GM12865 (cell line): ENCODE measurements at regions not wholly inside any gene's neighbourhood (a gene's known extent, or its start where the extent isn't known, plus 50 kb on each side); places are given as distances from the start of the nearest gene placed in this dataset.

ENCODE experiments used
- DNase-seq: peaks from one replicate; pipeline ENCODE4 v3.0.0; 2010; ENCODE audit warnings: low read depth
- H3K4me3 ChIP-seq: 2 replicates; pipeline ENCODE4 v1.5.1; 2011; ENCODE audit warnings: mild to moderate bottlenecking, low read depth, low read length, control low read depth
- TF ChIP-seq, protein P1 (sequence below): IDR thresholded peaks from 2 replicates; pipeline ENCODE4 v1.5.1; 2011; ENCODE audit warnings: low read length, control low read depth, low read depth, inconsistent platforms; ENCODE audit not compliant: insufficient read depth; ENCODE audit errors: missing control alignments

- no peak overlapping the region for H3K4me3 ChIP-seq
- DNase-seq, result no peak
- TF ChIP-seq, protein P1, sequence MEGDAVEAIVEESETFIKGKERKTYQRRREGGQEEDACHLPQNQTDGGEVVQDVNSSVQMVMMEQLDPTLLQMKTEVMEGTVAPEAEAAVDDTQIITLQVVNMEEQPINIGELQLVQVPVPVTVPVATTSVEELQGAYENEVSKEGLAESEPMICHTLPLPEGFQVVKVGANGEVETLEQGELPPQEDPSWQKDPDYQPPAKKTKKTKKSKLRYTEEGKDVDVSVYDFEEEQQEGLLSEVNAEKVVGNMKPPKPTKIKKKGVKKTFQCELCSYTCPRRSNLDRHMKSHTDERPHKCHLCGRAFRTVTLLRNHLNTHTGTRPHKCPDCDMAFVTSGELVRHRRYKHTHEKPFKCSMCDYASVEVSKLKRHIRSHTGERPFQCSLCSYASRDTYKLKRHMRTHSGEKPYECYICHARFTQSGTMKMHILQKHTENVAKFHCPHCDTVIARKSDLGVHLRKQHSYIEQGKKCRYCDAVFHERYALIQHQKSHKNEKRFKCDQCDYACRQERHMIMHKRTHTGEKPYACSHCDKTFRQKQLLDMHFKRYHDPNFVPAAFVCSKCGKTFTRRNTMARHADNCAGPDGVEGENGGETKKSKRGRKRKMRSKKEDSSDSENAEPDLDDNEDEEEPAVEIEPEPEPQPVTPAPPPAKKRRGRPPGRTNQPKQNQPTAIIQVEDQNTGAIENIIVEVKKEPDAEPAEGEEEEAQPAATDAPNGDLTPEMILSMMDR, result no peak
Observed at GRCh38 chr4:141569141-141569540, 67.2 kb upstream of the IL15 start.

- TF ChIP-seq, protein P1, result no peak
- DNase-seq, result no peak
- no peak overlapping the region for H3K4me3 ChIP-seq
Observed at GRCh38 chr4:141570290-141570689, 66.1 kb upstream of the IL15 start.

DNA sequence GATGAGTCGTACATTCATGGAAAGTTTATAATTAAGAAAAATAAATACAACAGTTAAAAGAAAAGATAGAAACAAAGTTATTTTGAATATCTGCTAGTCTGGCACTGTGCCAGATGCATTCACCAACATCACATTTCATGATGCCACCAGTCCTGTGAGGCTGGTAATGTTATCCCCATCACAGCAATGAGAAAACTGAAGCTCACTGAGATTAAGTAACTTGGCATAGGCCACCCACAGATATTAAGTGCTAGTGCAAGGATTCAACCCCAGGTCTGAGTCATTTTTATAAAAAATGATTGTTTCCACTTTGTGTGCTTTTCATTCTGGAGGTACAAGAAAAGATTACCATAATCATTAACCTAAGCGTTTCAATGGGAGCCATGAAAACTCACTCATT lies 65.0 kb upstream of the IL15 start:
- TF ChIP-seq, protein P1, result no peak
- DNase-seq, result no peak
- no peak overlapping the region for H3K4me3 ChIP-seq

- no peak overlapping the region for H3K4me3 ChIP-seq
- no peak for DNase-seq
- TF ChIP-seq, protein P1, result no peak
Observed at GRCh38 chr4:141571793-141572192, 64.6 kb upstream of the IL15 start.

- no peak overlapping the region for H3K4me3 ChIP-seq
- no peak for DNase-seq
- TF ChIP-seq, protein P1, result no peak
Observed at GRCh38 chr4:141573678-141574077, 62.7 kb upstream of the IL15 start.

DNA sequence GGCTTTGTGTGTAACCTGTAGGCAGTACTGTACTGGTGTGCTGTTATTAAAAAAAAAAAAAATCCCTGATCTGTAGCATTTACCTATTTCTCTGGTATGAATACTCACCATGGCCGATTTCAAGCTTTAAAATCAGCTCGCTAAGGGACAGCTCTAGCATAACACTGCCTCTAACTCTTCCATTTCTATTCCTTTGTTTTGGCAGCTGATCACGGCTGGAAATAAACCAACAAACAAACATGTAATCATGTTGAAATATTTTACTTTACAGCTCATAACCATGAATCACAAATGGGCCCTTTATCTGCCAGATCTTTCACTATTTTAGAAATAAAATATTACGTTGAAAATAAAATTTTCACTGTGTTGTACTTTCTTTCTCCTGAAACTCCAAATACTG lies 60.5 kb upstream of the IL15 start:
- DNase-seq, result no peak
- H3K4me3 ChIP-seq, result no peak overlapping the region
- TF ChIP-seq, protein P1, result no peak

GRCh38 chr4:141576585-141577110 lies 59.7 kb upstream of the IL15 start:
- H3K4me3 ChIP-seq, result no peak overlapping the region
- DNase-seq, result no peak
- TF ChIP-seq, protein P1, result no peak
